A673 (cell line): ENCODE measurements at regions not wholly inside any gene's neighbourhood (a gene's known extent, or its start where the extent isn't known, plus 50 kb on each side); places are given as distances from the start of the nearest gene placed in this dataset.

Experiments
- EZH2 ChIP-seq: fragments of 200-600 bp; sonication (generic); IDR thresholded peaks from 2 replicates; pipeline ENCODE4 v1.6.1; 2017; ENCODE audit warnings: borderline replicate concordance, low read depth, mild to moderate bottlenecking, mixed read lengths, antibody characterized with exemption, low read length; ENCODE audit not compliant: poor library complexity, severe bottlenecking
- TF ChIP-seq, protein P1 (sequence below): fragments of 300-800, 200-600 bp; sonication (generic); conservative IDR thresholded peaks from 2 replicates; pipeline ENCODE4 v1.5.1; 2017; ENCODE audit warnings: low read depth, mild to moderate bottlenecking, antibody characterized with exemption, low read length, moderate library complexity, mixed read lengths

DNA sequence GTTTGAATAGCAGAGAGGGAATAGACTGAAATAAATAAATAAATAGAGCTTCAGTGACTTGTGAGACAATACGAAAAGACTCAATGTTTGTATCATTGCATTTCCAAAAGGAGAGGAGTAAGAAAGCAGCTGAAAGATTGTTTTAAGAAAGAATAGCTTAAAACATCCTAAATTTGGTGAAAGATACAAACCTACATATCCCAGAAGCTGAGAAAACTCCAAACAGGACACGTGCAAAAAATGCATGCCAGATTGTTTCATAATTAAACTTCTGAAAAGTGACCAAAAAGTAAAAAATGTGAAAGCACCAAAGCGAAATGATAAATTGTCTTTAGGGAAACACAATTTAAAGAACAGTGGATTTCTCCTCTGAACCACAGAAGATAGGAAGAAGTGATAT lies 711.0 kb downstream of the AACS start:
- TF ChIP-seq, protein P1, sequence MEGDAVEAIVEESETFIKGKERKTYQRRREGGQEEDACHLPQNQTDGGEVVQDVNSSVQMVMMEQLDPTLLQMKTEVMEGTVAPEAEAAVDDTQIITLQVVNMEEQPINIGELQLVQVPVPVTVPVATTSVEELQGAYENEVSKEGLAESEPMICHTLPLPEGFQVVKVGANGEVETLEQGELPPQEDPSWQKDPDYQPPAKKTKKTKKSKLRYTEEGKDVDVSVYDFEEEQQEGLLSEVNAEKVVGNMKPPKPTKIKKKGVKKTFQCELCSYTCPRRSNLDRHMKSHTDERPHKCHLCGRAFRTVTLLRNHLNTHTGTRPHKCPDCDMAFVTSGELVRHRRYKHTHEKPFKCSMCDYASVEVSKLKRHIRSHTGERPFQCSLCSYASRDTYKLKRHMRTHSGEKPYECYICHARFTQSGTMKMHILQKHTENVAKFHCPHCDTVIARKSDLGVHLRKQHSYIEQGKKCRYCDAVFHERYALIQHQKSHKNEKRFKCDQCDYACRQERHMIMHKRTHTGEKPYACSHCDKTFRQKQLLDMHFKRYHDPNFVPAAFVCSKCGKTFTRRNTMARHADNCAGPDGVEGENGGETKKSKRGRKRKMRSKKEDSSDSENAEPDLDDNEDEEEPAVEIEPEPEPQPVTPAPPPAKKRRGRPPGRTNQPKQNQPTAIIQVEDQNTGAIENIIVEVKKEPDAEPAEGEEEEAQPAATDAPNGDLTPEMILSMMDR = no peak
- no peak for TF ChIP-seq EZH2
